NT2/D1 (cell line): ENCODE measurements at regions not wholly inside any gene's neighbourhood (a gene's known extent, or its start where the extent isn't known, plus 50 kb on each side); places are given as distances from the start of the nearest gene placed in this dataset.

Source experiments
- DNase-seq: peaks from one replicate; pipeline ENCODE4 v3.0.0-alpha.2; 2011; ENCODE audit warnings: low read depth, low spot score
- H3K27me3 ChIP-seq: 2 replicates; pipeline ENCODE4 v1.6.0; 2011; ENCODE audit warnings: mild to moderate bottlenecking; ENCODE audit not compliant: insufficient read length, insufficient read depth
- H3K36me3 ChIP-seq: 2 replicates; pipeline ENCODE4 v1.6.1; 2011; ENCODE audit warnings: mild to moderate bottlenecking, low read length, mixed read lengths; ENCODE audit not compliant: insufficient read depth, insufficient read length
- H3K4me1 ChIP-seq: 2 replicates; pipeline ENCODE4 v1.5.1; 2011; ENCODE audit not compliant: insufficient read depth, insufficient read length
- H3K4me3 ChIP-seq: 2 replicates; pipeline ENCODE4 v1.5.1; 2011; ENCODE audit warnings: low read depth; ENCODE audit not compliant: insufficient read length
- H3K9ac ChIP-seq: 2 replicates; pipeline ENCODE4 v1.6.0; 2011; ENCODE audit warnings: low read depth; ENCODE audit not compliant: insufficient read length
- H3K9me3 ChIP-seq: 2 replicates; pipeline ENCODE4 v1.5.1; 2011; ENCODE audit warnings: mild to moderate bottlenecking, low read length; ENCODE audit not compliant: insufficient read depth
- SUZ12 ChIP-seq: IDR thresholded peaks from 2 replicates; pipeline ENCODE4 v1.6.1; 2011; ENCODE audit not compliant: insufficient read length, insufficient read depth; ENCODE audit errors: extremely low read depth
- YY1 ChIP-seq: IDR thresholded peaks from 2 replicates; pipeline ENCODE4 v1.6.1; 2011; ENCODE audit not compliant: insufficient read length, insufficient read depth
- ZNF274 ChIP-seq: IDR thresholded peaks from 2 replicates; pipeline ENCODE4 v1.6.1; 2011; ENCODE audit warnings: mild to moderate bottlenecking, low read depth, low read length

DNA sequence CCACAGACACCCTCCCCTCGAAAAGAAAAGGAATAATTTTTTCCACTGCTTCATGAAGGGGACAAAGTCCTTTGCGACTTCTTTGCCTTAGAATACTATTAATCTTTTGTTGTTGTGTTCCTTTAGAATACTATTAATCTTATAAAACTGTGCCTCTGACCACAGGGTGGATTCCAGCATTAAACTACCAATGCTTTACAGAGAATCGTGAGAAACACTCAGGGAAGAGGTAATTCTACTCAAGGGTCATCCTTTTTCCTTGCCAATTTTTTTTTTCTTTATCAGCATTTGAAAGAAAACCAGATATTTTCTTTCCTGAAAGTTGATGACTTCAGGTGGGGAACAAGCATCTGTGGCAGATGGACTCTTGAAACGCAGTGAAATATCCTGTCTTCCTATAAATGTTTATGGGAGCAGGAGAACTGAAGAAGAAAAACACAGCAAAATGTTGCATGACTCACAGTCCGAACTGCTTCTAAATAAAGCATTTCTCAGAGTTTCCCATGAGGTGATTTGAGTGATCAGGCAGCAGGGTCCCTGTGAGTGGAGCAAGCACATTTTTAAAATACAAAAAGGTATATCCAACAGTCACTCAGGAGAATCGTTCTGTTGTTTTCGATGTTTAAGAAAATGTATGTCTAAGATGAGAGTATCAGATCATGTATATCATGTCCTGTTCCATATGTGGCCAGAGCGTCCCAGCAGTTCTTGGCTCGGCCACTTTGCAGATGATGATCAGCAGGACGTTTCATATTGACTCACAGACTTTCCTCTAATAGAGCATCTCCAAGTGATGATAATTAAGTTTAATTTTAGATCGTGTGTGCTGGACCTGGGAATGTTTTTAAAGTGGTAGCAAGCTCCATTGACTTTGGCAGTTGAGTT, 154.2 kb upstream of the RUNX1 start:
- H3K9ac ChIP-seq: no peak overlapping the region
- H3K27me3 ChIP-seq: no peaks in the 10 kb centered on the region
- no peaks in the 10 kb centered on the region for H3K36me3 ChIP-seq
- no peak overlapping the region for H3K4me3 ChIP-seq
- DNase-seq: no peak
- H3K4me1 ChIP-seq: no peaks in the 10 kb centered on the region
- no peak for TF ChIP-seq SUZ12
- no peak for TF ChIP-seq YY1
- TF ChIP-seq ZNF274: no peak
- no peaks in the 10 kb centered on the region for H3K9me3 ChIP-seq

DNA sequence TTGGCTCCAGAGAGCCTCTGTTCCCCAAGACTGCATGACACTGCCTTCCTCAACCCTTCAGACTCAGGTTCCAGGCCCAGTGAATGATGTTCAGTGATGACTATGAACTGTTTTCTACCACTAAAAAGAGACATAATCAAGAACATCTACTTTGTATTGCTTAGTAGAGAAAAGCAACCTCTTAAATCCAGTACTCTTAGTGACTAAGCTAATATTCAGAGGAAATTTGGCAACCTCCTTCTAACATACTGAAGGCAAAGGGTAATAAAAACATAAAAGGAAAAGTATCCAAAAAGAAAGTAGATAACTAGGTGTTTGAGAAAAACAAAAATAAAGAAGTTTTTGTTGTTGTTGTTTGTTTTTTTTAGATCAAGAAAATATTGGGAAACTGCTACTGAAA, 153.3 kb upstream of the RUNX1 start:
- Histone ChIP-seq H3K4me3 (no peak overlapping the region), H3K36me3 (no peaks in the 10 kb centered on the region), H3K9me3 (no peaks in the 10 kb centered on the region), H3K4me1 (no peaks in the 10 kb centered on the region), H3K9ac (no peak overlapping the region), H3K27me3 (no peaks in the 10 kb centered on the region)
- TF ChIP-seq ZNF274: no peak
- no peak for TF ChIP-seq YY1
- no peak for TF ChIP-seq SUZ12
- DNase-seq: no peak

- TF ChIP-seq SUZ12: no peak
- no peak for TF ChIP-seq YY1
- TF ChIP-seq ZNF274: no peak
- H3K27me3 ChIP-seq: no peaks in the 10 kb centered on the region
- H3K4me1 ChIP-seq: no peaks in the 10 kb centered on the region
- H3K9me3 ChIP-seq: no peaks in the 10 kb centered on the region
- no peaks in the 10 kb centered on the region for H3K36me3 ChIP-seq
- no peak overlapping the region for H3K4me3 ChIP-seq
- DNase-seq: no peak
- H3K9ac ChIP-seq: no peak overlapping the region
Measured at GRCh38 chr21:35201799-35202198, 152.7 kb upstream of the RUNX1 start.

- no peak overlapping the region for H3K9ac ChIP-seq
- no peaks in the 10 kb centered on the region for H3K4me1 ChIP-seq
Measured at GRCh38 chr21:35201288-35201687, 152.2 kb upstream of the RUNX1 start.

GRCh38 chr21:35199733-35200015, 150.6 kb upstream of the RUNX1 start:
- no peak overlapping the region for H3K4me3 ChIP-seq
- no peaks in the 10 kb centered on the region for H3K27me3 ChIP-seq
- no peak overlapping the region for H3K9ac ChIP-seq
- H3K4me1 ChIP-seq: no peaks in the 10 kb centered on the region
- no peak for DNase-seq
- H3K36me3 ChIP-seq: no peaks in the 10 kb centered on the region
- TF ChIP-seq YY1: no peak
- TF ChIP-seq SUZ12: no peak
- TF ChIP-seq ZNF274: no peak
- no peaks in the 10 kb centered on the region for H3K9me3 ChIP-seq

More at GRCh38 chr21:35201288-35201687, 152.2 kb upstream of the RUNX1 start:
- no peak overlapping the region for H3K4me3 ChIP-seq
- TF ChIP-seq SUZ12: no peak
- TF ChIP-seq ZNF274: no peak
- no peak for TF ChIP-seq YY1
- no peaks in the 10 kb centered on the region for H3K27me3 ChIP-seq
- no peaks in the 10 kb centered on the region for H3K9me3 ChIP-seq
- no peak for DNase-seq
- H3K36me3 ChIP-seq: no peaks in the 10 kb centered on the region

GRCh38 chr21:35198982-35199732, 150.1 kb upstream of the RUNX1 start:
- H3K36me3 ChIP-seq: no peaks in the 10 kb centered on the region
- TF ChIP-seq YY1 (no peak), ZNF274 (no peak), SUZ12 (no peak)
- no peaks in the 10 kb centered on the region for H3K4me1 ChIP-seq
- no peak for DNase-seq
- H3K9ac ChIP-seq: no peak overlapping the region
- no peak overlapping the region for H3K4me3 ChIP-seq
- H3K9me3 ChIP-seq: no peaks in the 10 kb centered on the region
- H3K27me3 ChIP-seq: no peaks in the 10 kb centered on the region

DNA sequence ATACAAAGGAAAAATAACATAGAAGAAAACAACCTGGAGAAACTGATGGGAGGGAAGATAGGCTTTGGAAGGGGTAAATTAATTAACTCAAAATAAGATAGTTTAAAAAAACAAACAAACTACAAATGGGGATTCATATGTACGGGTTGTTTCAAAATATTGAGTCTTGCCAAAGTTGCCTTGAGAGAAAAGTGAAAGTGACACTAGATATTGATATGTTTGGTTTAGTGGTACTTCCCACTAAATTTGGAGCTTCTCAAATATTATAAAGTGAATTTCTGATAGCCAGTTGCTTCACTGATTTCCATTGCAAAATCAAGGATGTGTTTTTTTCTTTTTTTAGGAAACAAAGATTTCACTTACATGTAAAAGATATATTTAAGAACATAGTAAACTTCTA, 149.5 kb upstream of the RUNX1 start:
- Histone ChIP-seq H3K36me3 (no peaks in the 10 kb centered on the region), H3K9ac (no peak overlapping the region), H3K4me3 (no peak overlapping the region), H3K9me3 (no peaks in the 10 kb centered on the region), H3K27me3 (no peaks in the 10 kb centered on the region), H3K4me1 (no peaks in the 10 kb centered on the region)
- DNase-seq: no peak
- TF ChIP-seq SUZ12 (no peak), YY1 (no peak), ZNF274 (no peak)
